ENCODE measurements at regions not wholly inside any gene's neighbourhood (a gene's known extent, or its start where the extent isn't known, plus 50 kb on each side); places are given as distances from the start of the nearest gene placed in this dataset.

GRCh38 chr1:78227705-78228635 lies 182.2 kb downstream of the GIPC2 start:
- intact Hi-C loops (cut with DNase I), result no loop called here
- Histone ChIP-seq H3K27ac (peak overlapping the region in 2 of 4 donors; percentile 26 to 55), H3K9me3 (peaks cover 0 to 14% (median 8%) of the 10 kb centered on the region in 3 donors), H3K4me1 (peaks cover 0 to 10% (median 0%) of the 10 kb centered on the region in 3 donors), H3K27me3 (peaks cover 0 to 12% (median 0%) of the 10 kb centered on the region in 4 donors), H3K4me3 (no peak overlapping the region), H3K36me3 (no peaks in the 10 kb centered on the region)
- WGBS, 2 donors, result 60 to 74% methylated on average over 6 of the region's 6 CpGs
- TF ChIP-seq CTCF (IDR thresholded peaks at IDR 0.05) (no peak), POLR2A (IDR thresholded peaks at IDR 0.05) (no peak)
- DNase-seq, result no peak

- Histone ChIP-seq H3K9me3 (peaks cover 0 to 14% (median 8%) of the 10 kb centered on the region in 3 donors), H3K4me1 (peaks cover 0 to 10% (median 0%) of the 10 kb centered on the region in 3 donors), H3K36me3 (no peaks in the 10 kb centered on the region), H3K27me3 (peaks cover 0 to 4% (median 0%) of the 10 kb centered on the region in 4 donors), H3K27ac (peak overlapping the region in 1 of 4 donors; percentile 42), H3K4me3 (no peak overlapping the region)
- TF ChIP-seq POLR2A (IDR thresholded peaks at IDR 0.05) (no peak), CTCF (IDR thresholded peaks at IDR 0.05) (no peak)
- 19 to 36% methylated on average over 3 of the region's 3 CpGs for WGBS, 2 donors
- intact Hi-C loops (cut with DNase I), result no loop called here
- DNase-seq, result no peak
These were observed 183.6 kb downstream of the GIPC2 start for GRCh38 chr1:78229344-78229743.

DNA sequence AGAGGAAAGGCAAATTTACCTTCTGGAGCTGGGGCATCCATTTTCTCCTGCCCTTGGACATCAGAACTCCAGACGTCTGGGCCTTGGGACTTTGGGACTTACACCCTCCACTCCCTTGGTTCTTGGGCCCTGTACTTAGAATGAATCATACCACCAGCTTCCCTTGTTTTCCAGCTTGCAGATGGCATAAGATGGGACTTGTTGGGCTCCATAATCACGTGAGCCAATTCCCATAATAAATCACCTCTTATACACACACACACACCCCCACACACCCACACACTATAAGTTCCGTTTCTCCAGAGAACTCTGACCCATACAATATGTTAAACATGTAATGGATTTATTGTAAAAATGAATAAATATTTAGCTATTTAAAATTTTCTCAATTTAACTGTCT lies 185.7 kb downstream of the GIPC2 start:
- intact Hi-C loops (cut with DNase I), result no loop called here
- 38 to 48% methylated on average over 3 of the region's 3 CpGs for WGBS, 2 donors
- peaks cover 0 to 4% (median 0%) of the 10 kb centered on the region in 4 donors for H3K27me3 ChIP-seq
- no peak for DNase-seq
- peaks cover 0 to 10% (median 0%) of the 10 kb centered on the region in 3 donors for H3K4me1 ChIP-seq
- peaks cover 0 to 12% (median 8%) of the 10 kb centered on the region in 3 donors for H3K9me3 ChIP-seq
- no peaks in the 10 kb centered on the region for H3K36me3 ChIP-seq
- no peak for TF ChIP-seq CTCF (IDR thresholded peaks at IDR 0.05)
- no peak for TF ChIP-seq POLR2A (IDR thresholded peaks at IDR 0.05)
- no peak overlapping the region for H3K4me3 ChIP-seq
- H3K27ac ChIP-seq, result no peak overlapping the region

- no peak for DNase-seq
- Histone ChIP-seq H3K27ac (no peak overlapping the region), H3K36me3 (no peaks in the 10 kb centered on the region), H3K9me3 (peaks cover 0 to 8% (median 6%) of the 10 kb centered on the region in 3 donors), H3K27me3 (peaks cover 0 to under 1% (median 0%) of the 10 kb centered on the region in 4 donors), H3K4me1 (peaks cover 0 to 13% (median 0%) of the 10 kb centered on the region in 3 donors), H3K4me3 (no peak overlapping the region)
- TF ChIP-seq CTCF (IDR thresholded peaks at IDR 0.05) (no peak), POLR2A (IDR thresholded peaks at IDR 0.05) (no peak)
- intact Hi-C loops (cut with DNase I), result no loop called here
These were observed 186.1 kb downstream of the GIPC2 start for GRCh38 chr1:78231894-78232293.

DNA sequence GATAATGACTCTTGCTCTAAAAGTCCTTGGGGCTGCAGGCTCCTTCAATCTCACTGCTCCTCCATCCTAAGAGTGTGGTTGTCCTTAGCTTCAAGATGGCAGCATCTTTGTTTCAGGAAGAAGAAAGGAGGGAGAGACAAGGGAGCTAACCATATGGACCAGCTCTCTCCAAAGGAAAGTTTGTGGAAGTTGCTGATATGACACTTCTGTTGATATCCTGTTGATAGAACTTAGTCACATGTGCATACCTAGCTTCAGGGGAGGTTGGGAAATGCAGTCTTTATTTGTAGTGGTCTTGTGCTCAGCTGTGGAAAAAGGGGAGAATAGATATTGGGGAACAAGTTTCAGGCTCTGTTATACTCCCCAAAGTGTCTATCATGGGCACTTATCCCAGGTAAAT lies 186.9 kb downstream of the GIPC2 start:
- no peak for TF ChIP-seq POLR2A (IDR thresholded peaks at IDR 0.05)
- TF ChIP-seq CTCF (IDR thresholded peaks at IDR 0.05), result no peak
- Histone ChIP-seq H3K4me3 (no peak overlapping the region), H3K36me3 (no peaks in the 10 kb centered on the region), H3K27ac (no peak overlapping the region), H3K27me3 (no peaks in the 10 kb centered on the region), H3K9me3 (peaks cover 0 to under 1% (median 0%) of the 10 kb centered on the region in 3 donors), H3K4me1 (peaks cover 0 to 20% (median 0%) of the 10 kb centered on the region in 3 donors)
- no peak for DNase-seq
- intact Hi-C loops (cut with DNase I), result no loop called here

Data from esophagus squamous epithelium (tissue), 5 donors.